HEK293 (cell line): ENCODE measurements at regions not wholly inside any gene's neighbourhood (a gene's known extent, or its start where the extent isn't known, plus 50 kb on each side); places are given as distances from the start of the nearest gene placed in this dataset.

ENCODE experiments used
- CTCF ChIA-PET: fragments of 350-600 bp; formaldehyde crosslinking; extraction: SDS; loops from one replicate; lab custom pipeline; 2021; ENCODE audit warnings: antibody characterized with exemption; lab: Yijun Ruan, JAX
- POLR2A ChIA-PET: fragments of 300-600 bp; formaldehyde crosslinking; extraction: SDS; loops from one replicate; lab custom pipeline; 2020; ENCODE audit warnings: antibody characterized with exemption, inconsistent platforms; lab: Yijun Ruan, JAX
- H3K27ac ChIP-seq: fragments of 200-500 bp; sonication (Bioruptor generic); 2 replicates; pipeline ENCODE4 v1.5.1; 2014; ENCODE audit warnings: low read depth, low read length, control low read depth, inconsistent platforms; ENCODE audit errors: extremely low read depth
- H3K36me3 ChIP-seq, 2 experiments: fragments of 200-500 bp in 1 of 2; sonication (Bioruptor generic) in 1 of 2; 1 replicate in 1 of 2; 2 replicates in 1 of 2; pipeline ENCODE4 v1.5.1; 2014 to 2017; ENCODE audit warnings: inconsistent platforms in 2 of 2, low read length in 2 of 2; ENCODE audit not compliant: control insufficient read depth in 2 of 2, insufficient read depth in 1 of 2
- H3K4me1 ChIP-seq: fragments of 200-500 bp; sonication (Bioruptor generic); 2 replicates; pipeline ENCODE4 v1.5.1; 2014; ENCODE audit warnings: mild to moderate bottlenecking, low read length, inconsistent platforms; ENCODE audit not compliant: control insufficient read depth, insufficient read depth
- H3K4me3 ChIP-seq: 2 replicates; pipeline ENCODE4 v1.5.1; 2011; ENCODE audit warnings: low read depth, mild to moderate bottlenecking, control low read depth, low read length, moderate library complexity
- H3K9me3 ChIP-seq: fragments of 200-500 bp; sonication (Bioruptor generic); 2 replicates; pipeline ENCODE4 v1.5.1; 2014; ENCODE audit warnings: low read depth, low read length, inconsistent platforms; ENCODE audit not compliant: control insufficient read depth, insufficient read depth
- ELK4 ChIP-seq: IDR thresholded peaks from 2 replicates; pipeline ENCODE4 v1.6.1; 2011; ENCODE audit warnings: mild to moderate bottlenecking, low read depth, low read length, borderline replicate concordance
- SALL2 ChIP-seq: fragments of 450-650 bp; formaldehyde crosslinking; IDR thresholded peaks from 2 replicates; pipeline ENCODE4 v1.5.0; 2017; ENCODE audit warnings: missing biosample characterization, mild to moderate bottlenecking, missing genetic modification characterization, borderline replicate concordance
- TSHZ1 ChIP-seq: fragments of 450-650 bp; formaldehyde crosslinking; IDR thresholded peaks from 2 replicates; pipeline ENCODE4 v1.5.1; 2016; ENCODE audit warnings: missing biosample characterization, missing genetic modification characterization, borderline replicate concordance
- ZBTB11 ChIP-seq: fragments of 450-650 bp; formaldehyde crosslinking; conservative IDR thresholded peaks from 2 replicates; pipeline ENCODE4 v1.5.1; 2016; ENCODE audit warnings: low read depth, missing biosample characterization, missing genetic modification characterization
- ZFP3 ChIP-seq: fragments of 450-650 bp; formaldehyde crosslinking; IDR thresholded peaks from 2 replicates; pipeline ENCODE4 v1.5.1; 2016; ENCODE audit warnings: low read depth, missing biosample characterization, missing genetic modification characterization
- ZNF169 ChIP-seq: fragments of 450-650 bp; formaldehyde crosslinking; IDR thresholded peaks from 2 replicates; pipeline ENCODE4 v1.5.1; 2016; ENCODE audit warnings: missing biosample characterization, missing genetic modification characterization
- ZNF518A ChIP-seq: fragments of 450-650 bp; formaldehyde crosslinking; conservative IDR thresholded peaks from 2 replicates; pipeline ENCODE4 v1.5.1; 2016; ENCODE audit warnings: low read depth, missing biosample characterization, missing genetic modification characterization
- ZNF558 ChIP-seq: fragments of 450-650 bp; formaldehyde crosslinking; IDR thresholded peaks from 2 replicates; pipeline ENCODE4 v1.5.1; 2016; ENCODE audit warnings: missing biosample characterization, missing genetic modification characterization
- TF ChIP-seq, protein P1 (sequence below): fragments of 450-650 bp; formaldehyde crosslinking; IDR thresholded peaks from 2 replicates; pipeline ENCODE4 v1.5.1; 2017; ENCODE audit warnings: missing biosample characterization, missing genetic modification characterization

GRCh38 chr10:77726732-77727131 is 89.1 kb upstream of the KCNMA1 start (continued):
- TF ChIP-seq SALL2, result no peak
- TF ChIP-seq, all 188 proteins: peak for 0

DNA sequence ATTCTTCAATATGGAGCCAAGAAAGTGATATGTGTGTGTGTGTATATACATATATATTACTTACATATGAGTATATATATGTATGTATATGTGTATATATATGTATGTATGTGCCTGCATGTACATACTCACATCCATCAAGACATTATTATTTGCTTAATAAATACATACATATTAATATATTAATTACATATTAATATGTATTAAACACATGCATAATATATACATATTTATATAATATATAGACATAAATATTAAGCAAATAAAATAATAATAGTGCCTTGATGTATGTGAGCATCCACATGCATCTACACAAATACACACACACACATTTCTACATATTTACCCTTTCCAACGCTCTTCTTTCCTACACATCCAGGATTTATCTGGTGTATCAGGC is 88.7 kb upstream of the KCNMA1 start:
- no peak overlapping the region for H3K4me3 ChIP-seq
- no peak overlapping the region for H3K27ac ChIP-seq
- H3K9me3 ChIP-seq, result no peaks in the 10 kb centered on the region
- TF ChIP-seq TSHZ1 (tag by site-specific recombination) (no peak), ZBTB11 (no peak), ZNF169 (tag by site-specific recombination) (no peak), ZNF518A (tag by site-specific recombination) (no peak), ZNF558 (no peak), ELK4 (no peak), ZFP3 (no peak)
- TF ChIP-seq, protein P1, sequence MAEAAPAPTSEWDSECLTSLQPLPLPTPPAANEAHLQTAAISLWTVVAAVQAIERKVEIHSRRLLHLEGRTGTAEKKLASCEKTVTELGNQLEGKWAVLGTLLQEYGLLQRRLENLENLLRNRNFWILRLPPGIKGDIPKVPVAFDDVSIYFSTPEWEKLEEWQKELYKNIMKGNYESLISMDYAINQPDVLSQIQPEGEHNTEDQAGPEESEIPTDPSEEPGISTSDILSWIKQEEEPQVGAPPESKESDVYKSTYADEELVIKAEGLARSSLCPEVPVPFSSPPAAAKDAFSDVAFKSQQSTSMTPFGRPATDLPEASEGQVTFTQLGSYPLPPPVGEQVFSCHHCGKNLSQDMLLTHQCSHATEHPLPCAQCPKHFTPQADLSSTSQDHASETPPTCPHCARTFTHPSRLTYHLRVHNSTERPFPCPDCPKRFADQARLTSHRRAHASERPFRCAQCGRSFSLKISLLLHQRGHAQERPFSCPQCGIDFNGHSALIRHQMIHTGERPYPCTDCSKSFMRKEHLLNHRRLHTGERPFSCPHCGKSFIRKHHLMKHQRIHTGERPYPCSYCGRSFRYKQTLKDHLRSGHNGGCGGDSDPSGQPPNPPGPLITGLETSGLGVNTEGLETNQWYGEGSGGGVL (tag by site-specific recombination), result no peak
- H3K4me1 ChIP-seq, result no peaks in the 10 kb centered on the region
- CTCF ChIA-PET, result interaction anchor here (0.7 kb wide), 2 partner anchors 83 to 286 kb away, joined by 3 to 4 read pairs; no protein-coding TSS in a partner anchor
- H3K36me3 ChIP-seq, result no peaks in the 10 kb centered on the region
- POLR2A ChIA-PET, result no interaction called here
